Retina (tissue), 1 donor: ENCODE measurements at regions not wholly inside any gene's neighbourhood (a gene's known extent, or its start where the extent isn't known, plus 50 kb on each side); places are given as distances from the start of the nearest gene placed in this dataset.
"Not testable (repeated sequence)": the region's sequence is repeated elsewhere in the genome, so short reads cannot be mapped to it uniquely, and the experiment has no call there.

Experiments used
- DNase-seq: peaks from one replicate; pipeline ENCODE4 v3.0.0-alpha.2; 2016

DNA sequence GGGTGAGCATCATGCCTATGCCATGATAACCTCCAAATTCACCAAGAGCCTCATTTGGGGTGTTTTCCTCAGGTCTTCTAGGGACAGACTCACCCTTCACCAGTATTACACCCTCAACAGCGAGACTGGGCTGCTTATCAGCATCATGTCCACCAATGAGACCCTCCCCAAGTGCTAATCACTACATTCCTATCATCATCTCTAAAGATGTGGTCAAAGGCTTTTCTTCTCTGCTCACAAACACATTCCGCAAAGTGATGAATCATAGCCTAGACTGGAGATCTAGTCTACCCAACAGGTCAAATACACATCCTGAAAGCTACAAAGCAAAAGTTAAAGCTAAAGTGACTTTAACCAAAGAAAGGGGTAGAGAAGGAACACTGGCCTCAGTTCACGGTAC is 75.3 kb upstream of the C7orf33 start:
- DNase-seq, result no peak

DNA sequence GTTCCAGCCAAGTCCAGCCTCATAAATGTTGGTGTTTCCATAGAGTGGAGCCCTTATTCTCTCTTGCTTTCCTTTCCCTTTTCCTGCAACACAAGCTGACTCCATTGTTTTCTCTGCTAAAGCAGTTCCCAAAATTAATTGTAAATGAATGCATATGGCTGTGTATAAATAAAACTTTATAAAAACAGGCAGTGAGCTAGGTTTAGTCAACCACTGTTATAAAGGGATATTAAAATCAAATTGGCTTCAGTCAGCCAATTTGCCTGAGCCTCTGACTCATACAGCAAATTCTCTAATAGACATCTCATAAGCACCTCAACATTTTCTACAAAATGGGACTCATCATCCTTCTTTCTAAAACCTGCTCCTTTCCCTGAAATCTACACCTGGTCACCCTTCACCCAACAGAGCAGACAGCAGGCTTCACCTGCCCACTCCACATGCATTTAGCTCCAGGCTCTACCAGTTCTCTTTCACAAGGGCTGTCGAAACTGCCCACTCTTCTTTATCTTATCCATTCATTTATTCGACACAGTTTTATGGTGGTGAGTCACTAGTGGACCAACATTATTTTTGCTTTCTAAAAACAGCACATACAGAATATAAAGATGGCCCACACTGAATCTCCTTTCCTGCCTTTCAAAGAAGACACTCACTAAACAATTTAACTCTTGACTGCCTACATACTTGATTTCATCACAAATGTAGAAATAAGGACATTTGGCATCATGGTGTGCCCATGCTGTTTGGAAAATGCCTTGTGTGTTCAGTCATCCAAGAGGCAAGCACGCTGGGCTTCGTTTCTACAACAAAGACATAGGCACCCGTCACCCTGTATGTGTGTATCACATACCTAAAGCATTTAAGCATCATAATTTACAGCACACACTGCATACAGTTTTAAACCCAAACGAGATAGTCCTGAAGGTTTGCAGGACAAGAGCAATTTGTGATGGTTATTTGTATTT is 74.6 kb upstream of the C7orf33 start:
- DNase-seq, result no peak

- DNase-seq, result not testable (repeated sequence)
These were observed 71.2 kb upstream of the C7orf33 start for GRCh38 chr7:148519386-148519785.

DNA sequence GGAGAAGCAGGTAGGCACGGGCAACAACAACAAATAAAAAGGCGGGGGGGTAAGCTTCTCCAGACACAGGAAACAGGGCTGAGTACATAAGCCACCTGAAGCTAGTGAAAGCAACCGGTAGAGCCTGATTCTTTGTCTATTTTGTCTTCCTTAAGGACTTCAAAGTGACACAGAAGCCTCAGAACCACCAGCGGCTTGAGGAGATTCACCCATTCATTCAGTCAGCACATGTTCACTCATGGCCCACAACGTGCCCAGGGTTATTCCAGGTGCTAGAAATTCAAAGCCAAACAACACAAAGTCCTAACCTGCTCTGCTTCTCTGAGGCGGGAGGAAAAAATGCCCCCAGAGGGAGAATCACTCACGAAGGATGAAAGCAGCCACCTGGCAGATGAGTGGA is 69.3 kb upstream of the C7orf33 start:
- DNase-seq, result no peak

GRCh38 chr7:148523550-148523949 is 67.0 kb upstream of the C7orf33 start:
- no peak for DNase-seq

- no peak for DNase-seq
These were observed 65.9 kb upstream of the C7orf33 start for GRCh38 chr7:148524479-148525224.

DNA sequence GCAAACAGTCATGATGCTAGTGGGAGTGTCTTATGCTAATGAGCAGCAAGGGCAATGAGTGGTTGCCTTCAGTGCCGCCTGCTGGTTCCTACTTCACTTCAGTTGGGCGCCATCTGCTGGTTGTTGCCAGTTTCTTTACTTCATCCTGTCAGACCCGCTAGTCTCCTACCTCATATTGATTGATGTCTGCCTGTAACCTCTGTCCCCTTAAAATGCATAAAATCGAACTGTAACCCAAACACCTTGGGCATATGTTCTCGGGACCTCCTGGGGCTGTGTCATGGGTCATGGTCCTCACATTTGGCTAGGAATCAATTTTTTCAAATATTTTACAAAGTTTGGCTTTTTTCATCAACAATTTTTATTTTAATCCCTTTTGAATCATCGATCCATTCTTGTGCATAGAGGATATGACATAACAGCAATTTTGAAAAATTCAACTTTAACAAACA is 62.8 kb upstream of the C7orf33 start:
- DNase-seq, result no peak

GRCh38 chr7:148535217-148535616 is 55.3 kb upstream of the C7orf33 start:
- DNase-seq, result no peak

- DNase-seq, result peak; percentile 45
These were observed 53.1 kb upstream of the C7orf33 start for GRCh38 chr7:148537435-148537834.

- no peak for DNase-seq
These were observed 50.4 kb upstream of the C7orf33 start for GRCh38 chr7:148540041-148540738.
